SW480 (cell line): ENCODE measurements at regions not wholly inside any gene's neighbourhood (a gene's known extent, or its start where the extent isn't known, plus 50 kb on each side); places are given as distances from the start of the nearest gene placed in this dataset.
"Not testable (repeated sequence)": the region's sequence is repeated elsewhere in the genome, so short reads cannot be mapped to it uniquely, and the experiment has no call there.

Experiments
- DNase-seq: peaks from one replicate; pipeline ENCODE4 v3.0.0-alpha.2; 2016; ENCODE audit warnings: low spot score

GRCh38 chr3:34056951-34057390 is 258.5 kb downstream of the PDCD6IP start:
- no peak for DNase-seq

GRCh38 chr3:34060995-34061394 is 262.6 kb downstream of the PDCD6IP start:
- DNase-seq = not testable (repeated sequence)

GRCh38 chr3:34065901-34066300 is 267.5 kb downstream of the PDCD6IP start:
- no peak for DNase-seq

- no peak for DNase-seq
These were observed 267.9 kb downstream of the PDCD6IP start for GRCh38 chr3:34066328-34066727.

- DNase-seq = no peak
These were observed 268.6 kb downstream of the PDCD6IP start for GRCh38 chr3:34066999-34067398.

- no peak for DNase-seq
These were observed 269.2 kb downstream of the PDCD6IP start for GRCh38 chr3:34067536-34068051.

GRCh38 chr3:34068505-34068904 is 270.1 kb downstream of the PDCD6IP start:
- no peak for DNase-seq

- DNase-seq = no peak
These were observed 272.6 kb downstream of the PDCD6IP start for GRCh38 chr3:34070831-34071585.

- no peak for DNase-seq
These were observed 273.9 kb downstream of the PDCD6IP start for GRCh38 chr3:34072297-34072696.

GRCh38 chr3:34073111-34073510 is 274.7 kb downstream of the PDCD6IP start:
- no peak for DNase-seq

- no peak for DNase-seq
These were observed 275.5 kb downstream of the PDCD6IP start for GRCh38 chr3:34073961-34074360.

- DNase-seq = no peak
These were observed 277.5 kb downstream of the PDCD6IP start for GRCh38 chr3:34075975-34076374.

GRCh38 chr3:34077417-34078195 is 279.2 kb downstream of the PDCD6IP start:
- DNase-seq = no peak

GRCh38 chr3:34078418-34078817 is 280.0 kb downstream of the PDCD6IP start:
- no peak for DNase-seq

- DNase-seq = not testable (repeated sequence)
These were observed 281.4 kb downstream of the PDCD6IP start for GRCh38 chr3:34079849-34080248.

- not testable (repeated sequence) for DNase-seq
These were observed 291.9 kb downstream of the PDCD6IP start for GRCh38 chr3:34090379-34090778.

- DNase-seq = no peak
These were observed 292.4 kb downstream of the PDCD6IP start for GRCh38 chr3:34090876-34091275.

GRCh38 chr3:34094280-34094679 is 295.9 kb downstream of the PDCD6IP start:
- DNase-seq = not testable (repeated sequence)

- DNase-seq = no peak
These were observed 303.9 kb downstream of the PDCD6IP start for GRCh38 chr3:34102288-34102687.

- DNase-seq = no peak
These were observed 307.9 kb downstream of the PDCD6IP start for GRCh38 chr3:34106379-34106778.

- DNase-seq = peak; percentile 17
These were observed 308.4 kb downstream of the PDCD6IP start for GRCh38 chr3:34106879-34107278.

GRCh38 chr3:34107669-34108068 is 309.2 kb downstream of the PDCD6IP start:
- DNase-seq = no peak

- DNase-seq = no peak
These were observed 310.6 kb downstream of the PDCD6IP start for GRCh38 chr3:34109021-34109420.
